Mucosa of descending colon (tissue), 3 donors: ENCODE measurements at regions not wholly inside any gene's neighbourhood (a gene's known extent, or its start where the extent isn't known, plus 50 kb on each side); places are given as distances from the start of the nearest gene placed in this dataset.

Experiments used
- ATAC-seq: fragments of 200-7000 bp; cut with Tn5 transposase; one replicate; pipeline ENCODE4 v1.9.1; 2020; ENCODE audit warnings: mild to moderate bottlenecking, moderate library complexity
- DNase-seq, 3 donors: peaks; one replicate each; pipeline ENCODE4 v3.0.0-alpha.2; 2020
- H3K36me3 ChIP-seq: fragments of 200-600 bp; one replicate; pipeline ENCODE4 v1.8.0; 2021; ENCODE audit warnings: low read depth, mild to moderate bottlenecking
- H3K4me1 ChIP-seq: fragments of 200-600 bp; one replicate; pipeline ENCODE4 v1.8.0; 2021; ENCODE audit warnings: low read depth, mild to moderate bottlenecking
- H3K4me3 ChIP-seq: fragments of 200-600 bp; one replicate; pipeline ENCODE4 v1.8.0; 2021; ENCODE audit warnings: mild to moderate bottlenecking
- H3K9me3 ChIP-seq: fragments of 200-600 bp; one replicate; pipeline ENCODE4 v1.8.0; 2021; ENCODE audit warnings: mild to moderate bottlenecking
- intact Hi-C, 2 donors: fragments of 100-400 bp; cut with DNase I in 1 of 2; cut with micrococcal nuclease in 1 of 2; formaldehyde crosslinking; loops; one replicate each; pipeline versions ENCODE4 v1.11.0 to v1.11.1; 2022; cut with DNase I, micrococcal nuclease
- TF ChIP-seq, protein P1 (sequence below): fragments of 200-600 bp; IDR thresholded peaks from one replicate; pipeline ENCODE4 v1.8.0; 2022; ENCODE audit warnings: antibody characterized with exemption, mild to moderate bottlenecking
- donor health status: DM: no; HTN: no; CAD: no; lungs with moderate emphysema.
- donor health status: DM: no; HTN: no; CAD: no.
- donor health status: DM: no; HTN: yes; CAD: no.

GRCh38 chrX:96379951-96380350, 304.7 kb upstream of the DIAPH2 start:
- ATAC-seq, result no peak
- no peak for DNase-seq
- H3K9me3 ChIP-seq, result no peaks in the 10 kb centered on the region
- no peak overlapping the region for H3K4me3 ChIP-seq
- no peaks in the 10 kb centered on the region for H3K36me3 ChIP-seq
- TF ChIP-seq, protein P1, sequence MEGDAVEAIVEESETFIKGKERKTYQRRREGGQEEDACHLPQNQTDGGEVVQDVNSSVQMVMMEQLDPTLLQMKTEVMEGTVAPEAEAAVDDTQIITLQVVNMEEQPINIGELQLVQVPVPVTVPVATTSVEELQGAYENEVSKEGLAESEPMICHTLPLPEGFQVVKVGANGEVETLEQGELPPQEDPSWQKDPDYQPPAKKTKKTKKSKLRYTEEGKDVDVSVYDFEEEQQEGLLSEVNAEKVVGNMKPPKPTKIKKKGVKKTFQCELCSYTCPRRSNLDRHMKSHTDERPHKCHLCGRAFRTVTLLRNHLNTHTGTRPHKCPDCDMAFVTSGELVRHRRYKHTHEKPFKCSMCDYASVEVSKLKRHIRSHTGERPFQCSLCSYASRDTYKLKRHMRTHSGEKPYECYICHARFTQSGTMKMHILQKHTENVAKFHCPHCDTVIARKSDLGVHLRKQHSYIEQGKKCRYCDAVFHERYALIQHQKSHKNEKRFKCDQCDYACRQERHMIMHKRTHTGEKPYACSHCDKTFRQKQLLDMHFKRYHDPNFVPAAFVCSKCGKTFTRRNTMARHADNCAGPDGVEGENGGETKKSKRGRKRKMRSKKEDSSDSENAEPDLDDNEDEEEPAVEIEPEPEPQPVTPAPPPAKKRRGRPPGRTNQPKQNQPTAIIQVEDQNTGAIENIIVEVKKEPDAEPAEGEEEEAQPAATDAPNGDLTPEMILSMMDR, result no peak
- H3K4me1 ChIP-seq, result no peaks in the 10 kb centered on the region
- intact Hi-C loops, result no loop called here

- intact Hi-C loops, result no loop called here
- Histone ChIP-seq H3K36me3 (no peaks in the 10 kb centered on the region), H3K4me3 (no peak overlapping the region), H3K9me3 (no peaks in the 10 kb centered on the region), H3K4me1 (no peaks in the 10 kb centered on the region)
- ATAC-seq (no peak), DNase-seq (no peak)
- TF ChIP-seq, protein P1, result no peak
Measured at GRCh38 chrX:96382018-96382417, 302.6 kb upstream of the DIAPH2 start.

- Histone ChIP-seq H3K9me3 (no peaks in the 10 kb centered on the region), H3K4me3 (no peak overlapping the region), H3K4me1 (no peaks in the 10 kb centered on the region), H3K36me3 (no peaks in the 10 kb centered on the region)
- intact Hi-C loops, result no loop called here
- DNase-seq, result no peak
- TF ChIP-seq, protein P1, result no peak
- no peak for ATAC-seq
Measured at GRCh38 chrX:96383428-96383827, 301.2 kb upstream of the DIAPH2 start.

DNA sequence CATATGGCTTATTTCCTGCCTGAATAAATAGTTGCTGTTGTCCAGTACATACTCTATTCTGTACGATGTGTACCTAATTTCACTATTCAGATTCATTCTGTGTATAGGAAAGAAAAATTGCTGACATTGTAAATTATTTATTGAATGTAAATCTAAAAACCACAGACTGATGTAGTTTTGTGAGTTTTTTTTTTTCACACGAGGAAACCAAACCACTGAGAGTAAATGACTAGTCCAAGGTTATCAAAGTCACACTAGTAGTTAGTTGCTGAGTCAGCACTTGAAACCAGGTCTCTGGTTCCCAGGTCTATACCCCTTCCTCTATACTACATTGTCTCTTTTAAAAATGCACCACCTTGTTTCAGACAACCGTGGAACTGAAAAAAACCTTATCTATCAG, 298.3 kb upstream of the DIAPH2 start:
- ATAC-seq, result no peak
- H3K4me1 ChIP-seq, result no peaks in the 10 kb centered on the region
- no peaks in the 10 kb centered on the region for H3K36me3 ChIP-seq
- H3K4me3 ChIP-seq, result no peak overlapping the region
- TF ChIP-seq, protein P1, result no peak
- H3K9me3 ChIP-seq, result no peaks in the 10 kb centered on the region
- intact Hi-C loops, result no loop called here
- no peak for DNase-seq

DNA sequence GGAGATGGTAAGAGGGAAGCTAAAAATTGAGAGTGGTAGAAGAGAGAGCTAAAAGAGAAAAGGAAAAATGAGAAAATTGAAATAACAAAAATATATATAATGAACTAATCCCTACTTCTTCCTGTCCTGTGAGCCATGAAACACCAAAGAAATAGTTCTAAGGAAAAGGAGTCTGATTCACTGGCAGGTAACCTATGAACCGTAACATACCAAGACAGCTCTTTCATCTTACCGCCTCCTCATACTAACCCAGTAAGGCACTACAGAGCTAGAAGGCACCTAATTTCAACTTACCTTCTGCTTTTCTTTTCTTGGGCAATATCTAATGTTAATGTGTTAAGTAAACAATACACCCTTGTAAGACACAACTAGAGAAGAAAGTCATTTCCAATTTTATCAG, 297.7 kb upstream of the DIAPH2 start:
- intact Hi-C loops, result no loop called here
- Histone ChIP-seq H3K4me3 (no peak overlapping the region), H3K4me1 (no peaks in the 10 kb centered on the region), H3K36me3 (no peaks in the 10 kb centered on the region), H3K9me3 (no peaks in the 10 kb centered on the region)
- ATAC-seq, result no peak
- TF ChIP-seq, protein P1, result no peak
- DNase-seq, result no peak

GRCh38 chrX:96387801-96388200, 296.8 kb upstream of the DIAPH2 start:
- Histone ChIP-seq H3K36me3 (no peaks in the 10 kb centered on the region), H3K9me3 (no peaks in the 10 kb centered on the region), H3K4me3 (no peak overlapping the region), H3K4me1 (no peaks in the 10 kb centered on the region)
- intact Hi-C loops, result no loop called here
- DNase-seq, result no peak
- ATAC-seq, result no peak
- TF ChIP-seq, protein P1, result no peak
